ENCODE measurements at regions not wholly inside any gene's neighbourhood (a gene's known extent, or its start where the extent isn't known, plus 50 kb on each side); places are given as distances from the start of the nearest gene placed in this dataset.

GRCh38 chr1:168974117-168974516, 132.4 kb upstream of the ATP1B1 start:
- no peak for DNase-seq (ENCODE audit: low read depth)
- H3K4me3 ChIP-seq (ENCODE audit: low read depth, low read length), result no peak overlapping the region
- TF ChIP-seq, protein P1, sequence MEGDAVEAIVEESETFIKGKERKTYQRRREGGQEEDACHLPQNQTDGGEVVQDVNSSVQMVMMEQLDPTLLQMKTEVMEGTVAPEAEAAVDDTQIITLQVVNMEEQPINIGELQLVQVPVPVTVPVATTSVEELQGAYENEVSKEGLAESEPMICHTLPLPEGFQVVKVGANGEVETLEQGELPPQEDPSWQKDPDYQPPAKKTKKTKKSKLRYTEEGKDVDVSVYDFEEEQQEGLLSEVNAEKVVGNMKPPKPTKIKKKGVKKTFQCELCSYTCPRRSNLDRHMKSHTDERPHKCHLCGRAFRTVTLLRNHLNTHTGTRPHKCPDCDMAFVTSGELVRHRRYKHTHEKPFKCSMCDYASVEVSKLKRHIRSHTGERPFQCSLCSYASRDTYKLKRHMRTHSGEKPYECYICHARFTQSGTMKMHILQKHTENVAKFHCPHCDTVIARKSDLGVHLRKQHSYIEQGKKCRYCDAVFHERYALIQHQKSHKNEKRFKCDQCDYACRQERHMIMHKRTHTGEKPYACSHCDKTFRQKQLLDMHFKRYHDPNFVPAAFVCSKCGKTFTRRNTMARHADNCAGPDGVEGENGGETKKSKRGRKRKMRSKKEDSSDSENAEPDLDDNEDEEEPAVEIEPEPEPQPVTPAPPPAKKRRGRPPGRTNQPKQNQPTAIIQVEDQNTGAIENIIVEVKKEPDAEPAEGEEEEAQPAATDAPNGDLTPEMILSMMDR (IDR thresholded peaks at IDR 0.05; ENCODE audit: low read depth, low read length, missing control alignments), result no peak

DNA sequence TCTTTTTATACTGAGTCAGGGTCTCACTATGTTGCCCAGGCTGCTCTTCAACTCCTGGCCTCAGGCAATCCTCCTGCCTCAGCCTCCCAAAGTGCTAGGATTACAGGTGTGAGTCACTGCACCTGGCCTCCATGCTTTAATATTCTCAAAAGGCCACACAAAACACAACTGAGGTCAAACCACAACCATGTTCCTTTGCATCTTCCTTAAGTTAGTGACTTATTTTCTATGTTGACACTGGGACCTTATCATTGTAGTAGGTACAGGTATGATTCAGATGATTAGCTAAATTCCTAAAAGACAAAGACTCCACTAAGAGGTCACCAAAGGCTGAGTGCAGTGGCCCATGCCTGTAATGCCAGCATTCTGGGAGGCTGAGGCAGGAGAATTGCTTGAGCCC, 131.9 kb upstream of the ATP1B1 start:
- no peak overlapping the region for H3K4me3 ChIP-seq (ENCODE audit: low read depth, low read length)
- no peak for DNase-seq (ENCODE audit: low read depth)
- TF ChIP-seq, protein P1 (IDR thresholded peaks at IDR 0.05; ENCODE audit: low read depth, low read length, missing control alignments), result no peak

DNA sequence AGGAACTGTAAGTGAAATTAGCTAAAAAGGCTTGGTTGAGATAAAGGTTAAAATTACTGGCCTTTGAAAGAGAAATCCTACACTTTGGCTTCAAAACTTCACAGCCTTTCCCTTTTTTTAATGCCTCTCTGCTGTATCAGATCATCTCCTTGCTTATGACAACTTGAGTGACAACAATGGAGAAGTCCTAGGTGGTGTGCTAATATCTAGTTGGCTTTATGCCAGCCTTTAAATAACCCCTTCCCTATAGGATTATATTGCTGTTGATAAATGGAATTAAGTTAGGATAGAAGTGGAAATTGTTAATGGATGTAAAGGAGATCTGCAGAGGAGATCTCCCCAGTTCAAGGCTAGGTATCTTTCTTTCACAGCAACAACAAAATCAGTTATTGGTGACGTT, 130.2 kb upstream of the ATP1B1 start:
- TF ChIP-seq, protein P1 (IDR thresholded peaks at IDR 0.05; ENCODE audit: low read depth, low read length, missing control alignments), result no peak
- no peak overlapping the region for H3K4me3 ChIP-seq (ENCODE audit: low read depth, low read length)
- no peak for DNase-seq (ENCODE audit: low read depth)

DNA sequence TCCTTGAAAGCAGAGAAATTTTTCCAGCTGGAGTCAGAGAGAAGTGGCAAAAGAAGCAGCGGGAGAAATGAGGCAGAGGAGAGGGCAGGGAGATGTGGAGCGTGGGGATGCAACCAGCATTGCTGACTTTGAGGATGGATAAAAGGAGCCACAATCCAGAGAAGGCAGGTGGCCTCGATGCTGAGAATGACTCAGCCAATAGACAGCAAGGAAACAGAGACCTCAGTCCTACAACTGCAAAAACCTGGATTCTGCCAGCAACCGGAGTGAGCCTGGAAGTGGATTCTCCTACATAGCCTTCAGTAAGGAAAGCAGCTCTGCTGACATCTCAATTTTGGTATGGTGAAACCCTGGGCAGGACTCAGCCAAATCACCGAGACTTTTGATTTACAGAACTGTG, 128.9 kb upstream of the ATP1B1 start:
- H3K4me3 ChIP-seq (ENCODE audit: low read depth, low read length), result no peak overlapping the region
- TF ChIP-seq, protein P1 (IDR thresholded peaks at IDR 0.05; ENCODE audit: low read depth, low read length, missing control alignments), result no peak
- DNase-seq (ENCODE audit: low read depth), result no peak

- no peak for DNase-seq (ENCODE audit: low read depth)
- TF ChIP-seq, protein P1 (IDR thresholded peaks at IDR 0.05; ENCODE audit: low read depth, low read length, missing control alignments), result no peak
- no peak overlapping the region for H3K4me3 ChIP-seq (ENCODE audit: low read depth, low read length)
Observed at GRCh38 chr1:168979276-168979675, 127.2 kb upstream of the ATP1B1 start.

DNA sequence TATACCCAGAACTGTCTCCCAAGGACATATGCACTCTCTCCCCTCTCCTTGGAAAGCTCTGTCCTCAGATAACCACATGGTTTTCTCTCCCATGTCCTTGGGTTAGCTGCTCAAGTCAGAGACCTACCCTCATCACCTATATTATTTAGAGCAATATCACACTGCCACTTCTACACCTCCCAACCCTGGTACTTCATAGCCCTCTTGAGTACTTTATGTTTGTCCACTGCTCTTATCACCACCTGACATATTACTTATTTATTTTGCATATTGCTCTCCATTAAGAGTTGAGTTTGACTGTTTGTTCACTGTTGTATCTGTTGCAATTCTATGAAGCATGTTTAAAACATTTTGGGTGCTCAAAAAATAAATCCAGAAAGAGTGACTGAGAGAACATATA, 126.3 kb upstream of the ATP1B1 start:
- no peak overlapping the region for H3K4me3 ChIP-seq (ENCODE audit: low read depth, low read length)
- no peak for DNase-seq (ENCODE audit: low read depth)
- TF ChIP-seq, protein P1 (IDR thresholded peaks at IDR 0.05; ENCODE audit: low read depth, low read length, missing control alignments), result no peak

- DNase-seq (ENCODE audit: low read depth), result no peak
- TF ChIP-seq, protein P1 (IDR thresholded peaks at IDR 0.05; ENCODE audit: low read depth, low read length, missing control alignments), result no peak
- no peak overlapping the region for H3K4me3 ChIP-seq (ENCODE audit: low read depth, low read length)
Observed at GRCh38 chr1:168980656-168981055, 125.8 kb upstream of the ATP1B1 start.

Measured in GM12864 (cell line).